Keratinocyte (primary cell): ENCODE measurements at regions not wholly inside any gene's neighbourhood (a gene's known extent, or its start where the extent isn't known, plus 50 kb on each side); places are given as distances from the start of the nearest gene placed in this dataset.

Source experiments
- EZH2 ChIP-seq: IDR thresholded peaks from one replicate; pipeline ENCODE4 v1.6.1; 2012; ENCODE audit warnings: inconsistent platforms, mild to moderate bottlenecking, low read length, moderate library complexity
- TF ChIP-seq, protein P1 (sequence below), 3 experiments: IDR thresholded peaks in 1 of 3; conservative IDR thresholded peaks in 1 of 3; optimal IDR thresholded peaks in 1 of 3; 2 replicates in 2 of 3; 3 replicates in 1 of 3; pipeline versions ENCODE3 to v1.5.1; 2011; ENCODE audit warnings: low read length in 3 of 3, mild to moderate bottlenecking in 3 of 3, moderate library complexity in 2 of 3, control low read depth in 1 of 3, inconsistent platforms in 1 of 3; ENCODE audit not compliant: insufficient read depth in 2 of 3; ENCODE audit errors: extremely low read depth in 1 of 3

DNA sequence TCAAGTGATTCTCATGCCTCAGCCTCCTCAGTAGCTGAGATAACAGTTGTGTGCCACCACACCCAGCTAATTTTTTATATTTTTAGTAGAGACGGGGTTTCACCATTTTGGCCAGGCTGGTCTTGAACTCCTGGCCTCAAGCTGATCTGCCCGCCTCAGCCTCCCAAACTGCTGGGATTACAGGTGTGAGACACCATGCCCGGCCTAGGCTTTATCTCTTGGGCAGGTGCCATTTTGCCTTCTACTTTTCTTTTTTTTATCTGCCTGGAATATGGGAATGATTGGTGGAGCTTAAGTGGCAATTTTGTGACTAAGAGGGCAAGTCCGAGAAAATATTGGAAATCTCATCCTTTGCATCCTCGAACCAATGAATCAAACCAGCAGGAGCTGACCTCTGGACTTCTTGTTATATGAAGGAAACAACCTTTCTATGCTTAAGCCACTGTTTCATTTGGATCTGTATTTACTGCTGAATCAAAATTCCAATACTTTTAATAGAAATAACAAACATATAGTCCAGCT, 128.9 kb upstream of the ZNF217 start:
- TF ChIP-seq, protein P1, sequence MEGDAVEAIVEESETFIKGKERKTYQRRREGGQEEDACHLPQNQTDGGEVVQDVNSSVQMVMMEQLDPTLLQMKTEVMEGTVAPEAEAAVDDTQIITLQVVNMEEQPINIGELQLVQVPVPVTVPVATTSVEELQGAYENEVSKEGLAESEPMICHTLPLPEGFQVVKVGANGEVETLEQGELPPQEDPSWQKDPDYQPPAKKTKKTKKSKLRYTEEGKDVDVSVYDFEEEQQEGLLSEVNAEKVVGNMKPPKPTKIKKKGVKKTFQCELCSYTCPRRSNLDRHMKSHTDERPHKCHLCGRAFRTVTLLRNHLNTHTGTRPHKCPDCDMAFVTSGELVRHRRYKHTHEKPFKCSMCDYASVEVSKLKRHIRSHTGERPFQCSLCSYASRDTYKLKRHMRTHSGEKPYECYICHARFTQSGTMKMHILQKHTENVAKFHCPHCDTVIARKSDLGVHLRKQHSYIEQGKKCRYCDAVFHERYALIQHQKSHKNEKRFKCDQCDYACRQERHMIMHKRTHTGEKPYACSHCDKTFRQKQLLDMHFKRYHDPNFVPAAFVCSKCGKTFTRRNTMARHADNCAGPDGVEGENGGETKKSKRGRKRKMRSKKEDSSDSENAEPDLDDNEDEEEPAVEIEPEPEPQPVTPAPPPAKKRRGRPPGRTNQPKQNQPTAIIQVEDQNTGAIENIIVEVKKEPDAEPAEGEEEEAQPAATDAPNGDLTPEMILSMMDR (optimal IDR thresholded peaks at IDR 0.05 in 1 of 3, IDR thresholded peaks at IDR 0.05 in 1 of 3, conservative IDR thresholded peaks at IDR 0.05 in 1 of 3; ENCODE audit: extremely low read depth in 1 of 3, insufficient read depth in 2 of 3, low read length in 3 of 3), result no peak
- no peak for TF ChIP-seq EZH2
